ENCODE measurements at regions not wholly inside any gene's neighbourhood (a gene's known extent, or its start where the extent isn't known, plus 50 kb on each side); places are given as distances from the start of the nearest gene placed in this dataset.

- Histone ChIP-seq H3K56ac (ENCODE audit: extremely low read depth, insufficient read depth, low read length) (no peak overlapping the region), H3K4me1 (ENCODE audit: control insufficient read depth, insufficient read depth, low read length) (no peaks in the 10 kb centered on the region), H4K20me1 (ENCODE audit: insufficient read depth, low read length) (no peaks in the 10 kb centered on the region), H3K4me2 (ENCODE audit: low read depth, low read length) (no peak overlapping the region), H3K18ac (ENCODE audit: low read depth, low read length) (no peak overlapping the region), H2AK5ac (ENCODE audit: low read depth, low read length) (no peak overlapping the region), H2BK15ac (ENCODE audit: low read depth, low read length) (no peak overlapping the region), H3K36me3 (ENCODE audit: control insufficient read depth, insufficient read depth, low read length) (no peaks in the 10 kb centered on the region), H4K91ac (ENCODE audit: insufficient read depth, low read depth, low read length) (no peak overlapping the region), H2AFZ (replicated peaks; ENCODE audit: low read length, poor library complexity) (no peak overlapping the region), H3K27ac (ENCODE audit: insufficient read depth, low read length) (no peak overlapping the region), H3K79me1 (ENCODE audit: low read depth in 1 of 2, low read length in 2 of 2) (no peaks in the 10 kb centered on the region), H3K4me3 (ENCODE audit: insufficient read depth, low read depth, low read length) (no peak overlapping the region), H3K9me3 (ENCODE audit: control insufficient read depth, insufficient read depth, low read length) (peaks cover 5% of the 10 kb centered on the region; the same call in 1 of the 2 replicates), H4K5ac (ENCODE audit: low read depth, low read length) (no peak overlapping the region), H3K27me3 (ENCODE audit: control insufficient read depth, insufficient read depth, low read length) (no peaks in the 10 kb centered on the region), H2BK20ac (ENCODE audit: low read depth, low read length) (no peak overlapping the region), H3K4ac (ENCODE audit: low read depth, low read length) (no peak overlapping the region), H2AK9ac (replicated peaks; ENCODE audit: low read depth, low read length, poor library complexity) (no peak overlapping the region), H3K14ac (replicated peaks; ENCODE audit: low read depth, low read length) (no peak overlapping the region), H2BK5ac (ENCODE audit: low read depth, low read length, poor library complexity, severe bottlenecking) (no peak overlapping the region), H3K9ac (ENCODE audit: low read depth, low read length) (no peak overlapping the region), H3K9me1 (ENCODE audit: insufficient read depth, low read length) (no peaks in the 10 kb centered on the region), H3K23ac (ENCODE audit: low read depth, low read length) (no peak overlapping the region), H4K8ac (ENCODE audit: low read depth in 2 of 2, low read length in 2 of 2) (no peak overlapping the region), H2BK120ac (ENCODE audit: low read depth, low read length) (no peak overlapping the region)
- no TSS peak for BruUV-seq (replicated peaks)
- CTCF ChIA-PET = interaction anchor here (0.6 kb wide), 1 partner anchor 403 kb away, joined by 4 read pairs; no protein-coding TSS in a partner anchor
- ATAC-seq (ENCODE audit: low read depth) (no peak), DNase-seq (no peak)
- POLR2A ChIA-PET (ENCODE audit: unreplicated experiment) = no interaction called here
- in situ Hi-C loops (cut with MboI; ENCODE audit: low sequenced_read_pairs) (no loop called here), dilution Hi-C loops (cut with HindIII; ENCODE audit: low sequenced_read_pairs, unreplicated experiment) (no loop called here), intact Hi-C loops (cut with micrococcal nuclease) (no loop called here)
- TF ChIP-seq NFE2L2 (IDR thresholded peaks at IDR 0.05; ENCODE audit: low read depth, low read length) = no peak
- TF ChIP-seq SMC3 (IDR thresholded peaks at IDR 0.05; ENCODE audit: low read depth, low read length) = no peak
- no peak for TF ChIP-seq MXI1 (IDR thresholded peaks at IDR 0.05; ENCODE audit: borderline replicate concordance, low read depth, low read length)
- no peak for TF ChIP-seq MAFK (IDR thresholded peaks at IDR 0.05; ENCODE audit: low read depth, low read length)
- no peak for TF ChIP-seq USF2 (IDR thresholded peaks at IDR 0.05; ENCODE audit: low read depth, low read length)
- no peak for TF ChIP-seq FOS (IDR thresholded peaks at IDR 0.05; ENCODE audit: low read depth, low read length)
- TF ChIP-seq RCOR1 (IDR thresholded peaks at IDR 0.05; ENCODE audit: insufficient replicate concordance, low read length) = no peak
- TF ChIP-seq, protein P1, sequence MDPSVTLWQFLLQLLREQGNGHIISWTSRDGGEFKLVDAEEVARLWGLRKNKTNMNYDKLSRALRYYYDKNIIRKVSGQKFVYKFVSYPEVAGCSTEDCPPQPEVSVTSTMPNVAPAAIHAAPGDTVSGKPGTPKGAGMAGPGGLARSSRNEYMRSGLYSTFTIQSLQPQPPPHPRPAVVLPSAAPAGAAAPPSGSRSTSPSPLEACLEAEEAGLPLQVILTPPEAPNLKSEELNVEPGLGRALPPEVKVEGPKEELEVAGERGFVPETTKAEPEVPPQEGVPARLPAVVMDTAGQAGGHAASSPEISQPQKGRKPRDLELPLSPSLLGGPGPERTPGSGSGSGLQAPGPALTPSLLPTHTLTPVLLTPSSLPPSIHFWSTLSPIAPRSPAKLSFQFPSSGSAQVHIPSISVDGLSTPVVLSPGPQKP (IDR thresholded peaks at IDR 0.05; ENCODE audit: borderline replicate concordance, low read depth, low read length) = no peak
- no peak for TF ChIP-seq RFX5 (IDR thresholded peaks at IDR 0.05; ENCODE audit: low read depth, low read length)
- no peak for TF ChIP-seq POLR2A (IDR thresholded peaks at IDR 0.05; ENCODE audit: low read depth, low read length)
Observed at GRCh38 chr9:74415995-74416394, 81.1 kb upstream of the RORB start.

Measured in IMR-90 (cell line).